ENCODE measurements at regions not wholly inside any gene's neighbourhood (a gene's known extent, or its start where the extent isn't known, plus 50 kb on each side); places are given as distances from the start of the nearest gene placed in this dataset.

DNA sequence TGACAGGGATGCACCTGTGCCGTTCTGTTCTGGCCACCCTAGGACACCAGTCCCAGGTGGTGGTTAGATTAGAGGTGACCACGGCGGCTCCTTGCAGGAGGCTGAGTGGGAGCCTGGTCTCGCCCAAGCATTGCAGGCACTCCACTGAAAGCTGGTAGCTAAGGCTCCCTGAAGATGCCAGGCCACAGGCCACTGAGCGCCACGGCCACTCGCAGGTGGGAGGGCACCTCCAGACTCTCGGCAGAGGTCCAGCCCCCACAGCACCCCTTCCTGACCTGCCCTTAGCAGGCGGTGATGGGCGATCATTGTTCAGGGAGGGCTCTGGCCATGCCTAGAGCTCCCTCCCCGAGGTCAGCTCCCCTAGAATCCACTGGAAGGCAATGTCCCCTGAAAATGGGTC, 1270.2 kb downstream of the BRD1 start:
- DNase-seq (ENCODE audit: low read depth) = no peak

DNA sequence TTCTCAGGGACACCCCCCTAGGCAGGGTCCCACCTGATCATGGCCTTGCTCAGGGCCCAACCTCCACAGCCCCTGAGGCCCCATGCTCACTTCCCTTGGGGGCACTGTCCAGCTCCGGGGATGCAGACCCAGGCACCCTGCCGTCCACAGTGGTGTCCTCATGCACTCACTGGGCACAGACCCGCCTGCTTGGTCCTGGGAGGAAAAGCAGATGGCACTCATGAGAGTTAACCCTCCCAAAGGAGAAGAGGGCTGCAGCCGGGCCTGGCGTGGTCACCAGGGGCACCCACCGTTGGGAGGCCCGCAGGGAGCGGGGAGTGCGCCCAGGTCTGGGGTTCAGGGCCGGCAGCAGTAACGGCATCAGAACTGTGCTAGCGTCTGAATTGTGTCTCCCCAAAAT, 1270.9 kb downstream of the BRD1 start:
- no peak for DNase-seq (ENCODE audit: low read depth)

DNA sequence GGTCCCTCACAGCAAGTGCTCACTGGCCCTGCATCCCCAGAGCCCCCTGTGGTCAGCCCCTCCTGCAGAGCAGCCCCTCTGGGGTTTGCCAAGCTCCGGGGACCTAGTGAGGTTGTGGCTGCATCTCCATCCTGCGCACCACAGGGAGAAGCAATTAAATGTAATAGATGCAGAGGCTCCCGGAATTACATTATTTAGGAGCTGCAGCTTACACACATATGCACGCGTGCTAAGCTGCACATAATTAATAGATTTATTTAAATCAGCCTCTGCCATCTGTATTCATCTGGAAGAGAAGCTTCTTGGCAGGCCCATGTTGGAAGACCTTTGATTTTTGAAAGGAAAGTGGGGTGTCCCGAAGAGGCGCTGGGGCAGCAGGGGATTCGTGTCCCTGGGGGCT, 1271.5 kb downstream of the BRD1 start:
- no peak for DNase-seq (ENCODE audit: low read depth)

DNA sequence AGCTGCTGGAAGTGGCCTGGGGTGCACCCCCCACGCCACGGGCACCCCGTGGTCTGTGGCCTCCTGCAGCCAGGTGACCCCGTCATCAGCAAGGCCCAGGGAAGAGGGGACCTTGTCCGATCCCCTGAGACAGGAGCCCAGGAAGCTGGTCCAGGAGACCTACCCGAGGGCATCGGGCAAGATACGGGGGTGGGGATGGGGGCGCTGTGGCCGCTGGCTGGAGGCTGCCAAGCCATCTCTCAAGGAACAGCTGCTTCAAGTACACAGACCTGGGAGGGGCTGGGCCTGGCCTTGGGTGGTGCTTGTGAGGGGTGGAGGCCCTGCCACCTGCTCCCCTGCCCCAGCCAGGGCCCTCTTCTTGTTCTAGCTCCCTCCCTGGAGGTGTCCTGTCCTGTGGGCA, 1272.1 kb downstream of the BRD1 start:
- no peak for DNase-seq (ENCODE audit: low read depth)

DNA sequence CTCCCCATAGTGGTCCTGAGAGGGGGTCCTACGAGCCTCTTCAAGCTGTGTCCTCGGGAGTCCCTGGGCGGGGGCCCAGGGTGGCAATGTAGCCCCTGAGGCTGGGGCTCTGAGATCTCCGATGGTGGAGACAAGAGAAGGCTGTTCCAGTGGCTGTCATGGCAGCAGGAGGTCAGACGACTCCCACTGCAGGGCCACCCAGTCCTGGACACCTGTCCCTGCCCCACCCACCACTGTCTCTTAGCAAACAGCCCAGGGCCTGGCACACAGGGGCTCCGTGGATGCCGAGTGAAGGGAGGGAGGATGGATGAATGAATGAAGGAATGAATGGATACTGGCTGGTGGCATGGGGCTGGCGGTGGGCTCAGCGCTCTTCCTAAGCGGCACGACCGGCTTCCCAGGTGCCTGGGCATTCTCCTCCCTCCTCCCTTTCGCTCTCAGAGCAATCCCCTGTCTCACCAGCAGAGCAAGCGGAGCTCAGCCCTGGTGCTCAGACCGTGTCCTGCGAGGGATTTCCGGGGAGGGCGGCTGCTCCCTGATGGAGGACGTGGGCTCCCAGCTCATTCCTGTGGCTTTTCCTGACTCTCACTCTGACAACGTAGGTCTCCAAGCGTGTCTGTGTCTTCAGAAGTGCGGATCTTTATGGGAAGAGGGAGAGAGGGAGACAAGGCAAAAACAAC, 1272.6 kb downstream of the BRD1 start:
- no peak for DNase-seq (ENCODE audit: low read depth)

DNA sequence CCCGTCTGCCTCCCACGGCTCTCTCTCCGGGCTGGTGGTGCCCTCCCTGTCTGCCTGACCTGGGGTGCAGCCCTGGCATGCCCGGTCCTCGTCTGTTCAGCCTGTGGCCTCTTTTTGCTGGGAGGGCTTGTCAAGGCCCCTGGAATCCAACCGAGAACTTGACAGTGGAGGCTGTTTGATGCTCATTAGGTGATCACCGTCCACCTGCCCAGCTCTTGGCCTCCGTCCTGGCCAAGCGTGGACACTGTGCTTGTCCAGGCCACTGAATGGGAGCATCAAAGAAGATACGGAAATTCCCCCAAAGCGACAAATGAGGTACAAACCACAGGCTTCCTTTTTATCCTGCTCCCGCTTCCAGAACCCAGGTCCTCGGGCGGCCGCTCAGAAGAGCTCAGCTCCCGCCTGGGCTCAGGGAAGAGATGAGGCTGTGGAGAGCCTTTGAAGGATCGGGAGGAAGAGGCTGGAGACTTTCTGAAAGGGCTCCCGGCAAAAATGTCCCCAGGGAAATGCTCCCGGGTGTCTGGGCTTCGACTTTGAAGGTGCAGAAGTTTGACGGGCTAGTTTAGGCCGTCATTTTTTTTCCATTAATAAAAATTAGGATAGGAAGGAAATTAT, 1273.9 kb downstream of the BRD1 start:
- no peak for DNase-seq (ENCODE audit: low read depth)

DNA sequence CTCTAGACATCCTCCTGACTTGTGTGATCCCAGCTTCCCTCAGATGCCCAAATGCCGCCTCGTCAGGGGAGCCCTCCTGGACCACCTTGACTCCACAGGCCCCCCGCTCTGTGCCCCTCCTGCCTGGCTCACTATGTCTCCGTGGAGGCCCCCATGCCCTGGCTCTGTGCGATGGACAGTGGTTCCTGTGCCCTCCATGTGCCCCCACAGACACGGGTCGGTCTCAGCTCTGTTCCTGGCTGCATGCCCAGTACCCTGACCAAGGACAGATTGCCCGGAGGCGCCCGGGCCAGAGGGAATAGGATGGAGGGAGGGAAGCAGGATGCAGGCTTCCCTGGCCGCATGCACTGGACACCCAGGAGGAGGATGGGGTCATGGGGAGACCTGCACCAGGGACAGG, 1274.6 kb downstream of the BRD1 start:
- DNase-seq (ENCODE audit: low read depth) = no peak

DNA sequence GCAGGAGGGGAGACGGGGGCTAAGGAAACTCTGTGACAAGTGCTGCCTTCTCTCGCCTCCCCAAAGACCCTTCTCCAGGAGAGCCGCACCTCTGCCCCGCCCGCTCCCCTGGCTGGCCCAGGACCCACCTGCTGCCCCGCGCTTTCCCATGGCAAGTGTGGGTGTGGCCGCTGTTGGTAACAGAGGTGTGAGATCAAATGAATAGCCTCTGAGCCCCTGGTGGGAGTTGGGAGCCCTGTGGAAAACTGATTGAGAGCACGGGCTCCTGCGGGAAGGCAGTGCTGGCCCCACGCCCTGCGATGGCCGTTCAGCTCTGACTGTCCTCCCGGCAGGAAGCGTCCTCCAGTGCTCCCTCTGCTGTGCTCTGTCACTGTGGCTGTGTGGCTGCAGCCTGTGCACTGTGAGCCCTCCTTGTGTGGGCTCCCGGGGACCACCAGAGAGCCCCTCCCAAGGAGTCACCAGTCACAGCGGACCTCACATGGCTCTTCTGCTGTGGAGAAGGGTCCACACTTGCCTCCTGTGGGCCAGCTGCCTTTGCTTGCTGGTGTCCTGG, 1275.9 kb downstream of the BRD1 start:
- no peak for DNase-seq (ENCODE audit: low read depth)

DNA sequence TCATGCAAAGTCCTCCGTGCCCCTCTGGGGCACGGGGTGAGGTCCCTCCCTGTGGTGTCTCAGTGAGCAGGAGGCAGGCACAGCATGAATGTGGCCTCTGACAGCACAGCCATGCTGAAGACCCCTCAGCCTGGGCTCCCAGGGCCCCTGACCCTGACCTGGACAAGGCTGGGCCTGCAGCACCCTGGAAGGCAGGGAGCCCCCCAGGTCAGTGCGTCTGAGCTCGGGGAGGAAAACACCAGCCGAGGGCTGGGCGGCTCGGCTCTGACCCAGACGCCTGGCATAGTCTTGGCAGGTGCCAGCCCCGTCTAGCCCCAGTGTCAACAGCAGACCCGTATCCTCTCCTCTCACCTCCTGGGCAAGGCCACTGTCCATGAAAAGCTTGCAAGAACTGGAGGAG, 1276.6 kb downstream of the BRD1 start:
- no peak for DNase-seq (ENCODE audit: low read depth)

DNA sequence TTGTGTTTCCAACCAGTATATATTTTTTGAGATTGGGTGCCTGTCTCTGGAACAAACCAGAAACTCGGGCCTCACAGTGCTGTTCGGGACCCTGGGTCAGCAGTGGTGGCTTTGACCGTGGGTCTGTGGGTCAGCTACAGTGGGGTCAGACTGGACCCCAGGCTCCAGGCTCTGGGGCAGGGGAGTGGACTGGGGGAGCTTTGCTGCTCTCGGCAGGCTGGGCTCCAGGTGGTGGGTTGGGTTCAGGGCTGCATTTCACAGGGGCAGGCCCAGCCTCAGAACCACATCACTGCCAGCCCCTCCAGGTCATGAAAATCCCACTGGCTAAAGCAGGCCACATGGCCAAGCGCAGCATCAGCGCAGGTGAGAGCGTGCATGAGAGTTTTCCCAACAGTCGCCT, 1279.3 kb downstream of the BRD1 start:
- no peak for DNase-seq (ENCODE audit: low read depth)

DNA sequence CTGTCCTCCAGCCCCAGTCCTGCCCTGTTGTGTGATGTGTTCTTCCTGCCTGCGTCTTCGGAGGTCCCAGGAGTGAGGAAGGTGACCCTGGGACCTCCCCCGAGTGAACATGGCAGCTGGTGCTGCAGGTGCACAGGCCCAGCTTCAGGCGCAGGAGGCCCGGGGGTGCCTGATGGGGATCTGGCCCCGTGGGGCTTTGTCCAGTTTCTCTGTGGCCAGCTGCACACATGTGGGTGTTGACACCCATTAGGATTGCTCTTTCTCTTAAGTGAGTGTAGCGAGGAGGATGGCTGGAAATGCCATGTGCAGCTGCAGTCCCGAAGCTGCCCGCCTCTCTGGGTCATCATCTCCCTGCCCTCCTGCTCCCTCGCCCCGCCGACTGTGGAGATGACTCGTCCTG, 1279.7 kb downstream of the BRD1 start:
- no peak for DNase-seq (ENCODE audit: low read depth)

DNA sequence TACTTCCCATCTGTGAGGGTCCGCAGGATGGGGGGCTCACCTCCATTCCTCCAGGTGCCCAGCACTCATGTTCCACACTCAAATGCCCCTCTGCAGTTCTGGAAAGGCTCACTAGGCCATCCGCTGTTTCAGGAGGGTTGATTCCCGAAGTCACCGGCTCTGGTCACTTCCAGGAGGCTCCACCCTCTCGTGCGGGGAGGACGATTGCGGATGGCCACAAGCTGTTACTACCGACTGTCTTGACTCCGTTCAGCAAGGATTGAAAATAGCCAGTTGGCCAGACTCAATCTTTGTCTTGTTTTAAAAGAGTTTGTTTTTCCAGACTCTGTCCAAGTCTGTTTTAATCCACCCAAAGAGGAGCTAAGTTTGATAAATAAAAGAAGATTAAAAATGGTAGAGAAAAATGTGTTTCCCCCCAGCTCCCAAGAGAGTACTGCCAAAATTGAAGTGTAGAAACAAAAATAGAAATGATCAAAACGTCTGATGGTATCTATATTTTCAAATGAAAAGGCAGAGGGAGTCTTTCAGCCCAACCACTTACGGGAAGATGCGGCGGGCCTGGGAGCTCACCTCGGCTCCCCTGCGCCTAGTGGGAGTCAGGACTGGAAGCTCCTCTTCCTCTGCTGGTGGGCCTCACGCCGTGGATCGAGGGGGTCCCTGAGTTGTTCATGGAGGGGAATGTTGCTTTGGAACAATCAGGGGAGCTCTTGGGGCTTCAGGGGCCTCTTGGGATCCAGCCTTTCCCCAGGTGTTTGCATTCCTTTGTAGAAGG, 1280.8 kb downstream of the BRD1 start:
- no peak for DNase-seq (ENCODE audit: low read depth)

DNA sequence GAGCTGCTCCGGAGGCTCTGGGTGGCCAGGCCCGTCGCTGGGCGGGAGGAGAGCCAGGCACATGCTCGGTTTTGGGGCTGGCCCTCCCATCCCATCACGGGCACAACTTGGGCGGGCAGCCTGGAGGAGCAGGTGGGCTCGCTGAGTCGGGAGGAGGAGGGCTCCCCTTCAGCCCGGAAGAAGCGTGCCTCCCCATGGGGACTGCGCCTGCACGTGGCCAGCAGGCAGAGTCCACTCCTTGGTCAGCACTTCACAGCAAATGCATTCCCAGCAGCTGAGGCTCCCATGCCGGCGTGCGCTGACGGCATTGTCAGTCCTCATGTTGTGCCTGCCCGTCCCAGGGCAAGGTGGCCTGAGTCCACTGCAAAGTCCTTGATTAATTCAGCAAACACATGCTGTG, 1281.7 kb downstream of the BRD1 start:
- DNase-seq (ENCODE audit: low read depth) = no peak

DNA sequence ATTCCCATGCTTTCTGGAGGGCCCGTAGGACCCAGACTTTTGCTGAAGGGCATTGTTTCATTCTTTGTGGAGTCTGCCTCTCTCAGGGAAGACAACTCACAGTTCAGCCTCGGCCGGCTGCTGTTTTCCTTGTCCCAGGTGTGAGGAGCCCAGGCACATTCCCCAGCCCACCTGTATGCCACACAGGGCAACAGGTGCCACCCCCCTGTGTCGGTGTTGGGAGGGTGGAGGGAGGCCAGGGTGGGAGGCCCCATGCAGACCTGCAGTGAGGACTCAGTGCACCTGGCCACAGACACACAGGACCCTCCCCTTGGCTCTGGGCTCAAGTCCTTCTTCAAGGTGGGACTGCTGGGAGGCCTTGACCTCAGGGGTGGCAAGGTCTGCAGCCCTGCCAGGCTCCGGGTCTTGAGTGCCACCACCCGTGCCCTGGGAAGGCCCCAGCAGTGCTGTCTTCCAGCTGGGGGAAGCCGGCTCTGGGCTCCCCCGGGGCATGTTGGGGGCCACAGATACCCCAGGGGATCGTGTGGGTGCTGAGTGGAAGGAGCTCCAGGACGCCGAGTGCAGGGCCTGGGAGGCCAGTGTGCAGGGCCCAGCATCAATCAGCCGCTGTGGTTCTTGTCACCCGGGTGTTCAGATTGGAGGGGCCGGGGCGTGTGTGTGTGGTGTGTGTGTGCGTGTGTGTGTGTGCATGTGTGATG, 1286.1 kb downstream of the BRD1 start:
- no peak for DNase-seq (ENCODE audit: low read depth)

DNA sequence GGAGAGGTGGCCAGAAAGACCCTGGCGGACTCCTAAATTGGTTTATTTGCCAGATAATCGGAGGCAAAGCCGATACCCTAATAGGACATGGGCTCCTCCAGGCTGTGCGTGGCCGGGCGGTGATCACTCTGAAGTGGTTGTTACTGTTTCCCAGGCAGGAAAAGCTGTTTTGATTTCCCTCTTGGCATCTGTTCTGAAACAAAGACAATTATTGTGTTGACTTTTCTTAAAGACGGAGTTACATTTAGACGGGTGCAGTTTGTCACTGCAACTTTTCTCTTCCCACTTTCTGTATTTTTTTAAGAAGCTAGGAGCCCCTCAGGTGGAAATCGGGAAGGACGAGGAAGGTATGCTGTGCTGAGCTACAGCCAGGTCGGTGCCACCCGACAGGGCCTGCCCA, 1288.4 kb downstream of the BRD1 start:
- no peak for DNase-seq (ENCODE audit: low read depth)

DNA sequence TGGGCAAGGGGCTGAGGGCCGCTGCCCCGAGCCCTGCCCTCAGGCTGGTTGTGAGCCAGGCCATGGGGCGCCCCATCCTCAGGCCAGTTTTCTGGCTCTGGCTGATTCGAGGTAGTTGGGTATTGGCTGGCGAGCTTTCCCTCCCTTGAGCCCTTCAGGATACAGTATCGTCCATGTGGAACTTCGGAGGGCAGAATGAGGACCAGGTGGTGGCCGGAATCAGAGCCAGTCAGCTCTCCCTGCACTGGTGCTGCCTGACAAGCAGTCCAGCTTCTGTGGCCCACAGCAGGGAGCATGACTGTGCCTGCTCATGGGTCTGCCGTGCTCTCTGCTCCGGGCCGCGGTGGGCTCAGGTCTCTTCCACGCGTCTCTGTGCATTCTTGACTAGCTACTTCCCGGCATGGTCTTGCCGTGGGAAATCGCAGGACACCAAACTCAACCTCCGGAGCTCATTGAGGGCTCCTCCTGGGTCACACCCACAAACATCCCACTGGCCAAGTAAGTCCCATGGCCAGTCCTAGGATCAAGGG, 1289.3 kb downstream of the BRD1 start:
- DNase-seq (ENCODE audit: low read depth) = no peak

DNA sequence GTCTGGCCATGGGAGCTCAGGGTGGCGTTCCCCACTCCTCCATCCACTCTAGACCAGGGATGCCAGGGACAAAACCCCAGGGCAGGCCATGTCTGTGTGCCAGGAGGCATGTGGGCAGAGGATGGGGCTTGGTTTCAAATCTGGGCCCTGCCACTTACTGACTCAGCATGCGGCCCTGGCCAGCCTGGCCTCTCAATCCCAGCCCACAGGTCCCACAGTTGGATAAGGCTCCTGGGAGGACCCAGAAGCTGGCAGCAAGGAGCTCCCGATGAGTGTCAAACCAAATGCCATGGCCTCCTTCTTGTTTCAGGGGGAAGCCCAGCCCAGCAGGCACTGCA, 1290.4 kb downstream of the BRD1 start:
- DNase-seq (ENCODE audit: low read depth) = no peak

DNA sequence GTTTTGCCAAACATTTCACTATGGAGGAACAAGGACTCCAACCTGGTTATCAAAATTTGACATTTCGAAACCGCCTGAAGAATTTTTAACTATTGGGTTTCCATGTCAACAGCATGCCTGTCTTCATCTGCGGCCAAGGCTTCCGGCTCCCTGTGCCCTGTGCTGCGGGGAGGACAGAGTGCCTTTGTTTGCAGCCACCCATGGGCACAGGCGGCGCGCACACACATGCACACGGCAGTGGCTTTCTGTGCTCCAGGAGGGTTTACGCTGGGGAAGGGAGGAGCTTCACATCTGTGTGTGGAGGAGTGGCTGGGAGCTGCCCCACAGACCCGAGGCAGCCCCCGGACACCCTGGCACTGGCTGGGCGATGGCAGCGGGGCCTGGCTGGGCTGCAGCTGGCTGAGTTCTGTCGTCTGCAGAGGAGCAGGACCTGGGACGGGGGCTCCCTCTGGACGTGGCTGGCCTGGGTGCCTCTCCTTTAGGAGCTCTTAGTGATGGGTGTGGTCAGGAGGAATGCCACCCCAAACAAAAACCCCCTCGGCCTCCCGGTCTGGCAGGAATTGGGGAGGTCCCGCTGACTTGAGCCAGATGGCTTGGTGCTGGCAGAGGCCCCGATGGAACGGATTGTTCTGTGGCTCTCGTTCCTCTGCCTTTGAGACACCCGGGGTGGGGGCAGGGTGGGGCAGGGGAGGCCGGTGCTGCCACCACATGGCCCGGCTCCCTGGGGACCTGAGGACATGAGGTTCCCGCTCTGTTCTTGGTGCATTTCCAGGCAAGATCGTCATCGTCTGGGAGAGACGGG, 1290.9 kb downstream of the BRD1 start:
- DNase-seq (ENCODE audit: low read depth) = no peak

DNA sequence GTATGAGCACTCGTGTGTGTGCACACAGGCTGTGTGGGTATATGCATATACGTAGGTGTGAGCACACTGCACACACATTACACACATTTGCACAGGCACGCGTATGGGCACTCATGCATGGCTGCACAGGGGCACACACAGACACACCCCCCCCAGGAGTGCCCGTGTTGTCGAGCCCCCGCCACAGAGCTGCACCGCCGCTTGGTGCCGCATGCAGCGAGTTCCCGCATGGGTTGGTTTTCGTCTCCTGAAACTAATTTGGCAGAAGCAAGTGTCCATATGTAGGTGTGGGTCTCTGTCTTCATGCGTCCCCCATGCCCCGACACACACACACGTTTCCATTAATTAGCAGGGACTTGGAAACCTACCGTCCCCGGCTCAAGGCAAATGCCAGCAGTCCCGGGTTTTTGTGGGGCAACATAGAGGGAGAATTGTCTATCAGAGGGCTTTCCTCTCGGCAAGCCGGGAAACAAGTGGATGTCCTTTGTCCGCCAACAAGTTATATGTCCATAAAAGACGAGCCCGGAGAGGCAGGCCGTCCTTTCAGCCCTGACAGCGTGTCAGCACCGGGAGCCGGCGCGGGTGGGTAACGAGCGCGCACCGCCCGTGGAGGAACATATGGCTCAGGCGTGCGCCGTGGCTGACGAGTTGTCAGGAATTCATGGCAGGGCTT, 1291.7 kb downstream of the BRD1 start:
- no peak for DNase-seq (ENCODE audit: low read depth)

DNA sequence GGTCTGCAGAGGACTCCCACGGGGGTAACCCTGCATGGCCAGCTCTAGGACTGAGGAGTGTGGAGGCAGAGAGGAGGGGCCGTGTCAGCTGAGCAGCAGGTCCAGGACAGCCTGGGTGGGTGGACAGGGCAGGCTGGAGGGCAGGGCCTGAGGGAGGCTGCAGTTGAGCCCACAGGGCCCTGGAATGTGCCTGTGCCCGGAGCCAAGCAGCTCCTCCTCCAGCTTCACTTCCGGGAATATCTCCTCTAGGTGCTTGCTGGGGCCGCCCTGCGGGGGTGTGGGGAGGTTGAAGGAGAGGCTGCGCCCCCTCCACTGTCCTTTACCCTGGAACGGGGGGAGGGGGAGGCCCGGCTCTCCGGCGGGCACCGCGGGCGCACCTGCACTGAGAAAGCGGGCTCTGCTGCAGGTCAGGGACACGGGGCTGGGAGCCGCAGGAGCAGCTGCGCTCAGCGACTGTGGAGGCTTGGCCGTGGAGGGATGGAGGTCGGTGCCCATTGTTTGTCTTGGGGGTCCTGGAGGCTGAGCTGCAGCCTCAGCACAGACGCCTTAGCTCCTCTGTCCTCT, 1293.2 kb downstream of the BRD1 start:
- DNase-seq (ENCODE audit: low read depth) = no peak

DNA sequence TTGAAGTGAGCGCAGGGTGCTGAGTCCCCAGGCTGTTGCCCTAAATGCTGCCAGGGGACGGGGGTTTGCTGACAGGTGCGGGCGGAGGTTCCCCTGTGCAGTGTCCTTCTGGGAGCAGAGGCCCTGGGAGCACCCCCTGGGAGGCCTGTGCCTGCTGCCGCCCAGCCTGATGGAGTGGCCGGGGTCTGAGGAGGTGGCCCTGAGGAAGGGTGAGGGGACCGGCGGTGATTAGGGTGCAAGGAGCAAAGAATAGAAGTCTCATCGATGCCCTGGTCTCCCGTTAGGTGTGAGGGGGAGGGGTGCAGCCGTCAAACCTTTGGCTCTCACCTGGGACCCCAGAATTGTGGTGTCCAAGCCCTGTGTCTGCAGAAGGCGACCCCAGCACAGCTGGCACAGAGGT, 1294.7 kb downstream of the BRD1 start:
- no peak for DNase-seq (ENCODE audit: low read depth)

All from stimulated activated CD8-positive, alpha-beta memory T cell treated with anti-CD3 and anti-CD28 coated beads, Interleukin-12 subunit alpha, Interleukin-12 subunit beta, amount 100 ng/mL, for 1 hour (primary cell).